Myocyte (in vitro differentiated cells): ENCODE measurements at regions not wholly inside any gene's neighbourhood (a gene's known extent, or its start where the extent isn't known, plus 50 kb on each side); places are given as distances from the start of the nearest gene placed in this dataset.
"Not testable (repeated sequence)": the region's sequence is repeated elsewhere in the genome, so short reads cannot be mapped to it uniquely, and the experiment has no call there.

Source experiments
- DNase-seq: peaks from one replicate; pipeline ENCODE4 v3.0.0-alpha.2; 2012; ENCODE audit warnings: low read depth

DNA sequence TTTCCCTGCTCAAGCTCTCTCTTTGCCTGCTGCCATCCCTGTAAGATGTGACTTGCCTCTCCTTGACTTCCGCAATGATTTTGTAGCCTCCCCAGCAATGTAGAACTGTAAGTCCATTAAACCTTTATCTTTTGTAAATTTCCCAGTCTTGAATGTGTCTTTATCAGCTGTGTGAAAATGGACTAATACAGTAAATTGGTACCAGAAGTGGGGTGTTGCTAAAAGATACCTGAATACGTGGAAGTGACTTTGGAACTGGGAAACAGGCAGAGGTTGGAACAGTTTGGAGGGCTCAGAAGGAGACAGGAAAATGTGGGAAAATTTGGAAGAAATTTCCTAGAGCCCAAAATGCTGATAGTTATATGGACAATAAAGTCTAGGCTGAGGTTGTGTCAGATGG is 184.6 kb upstream of the EEF2KMT start:
- DNase-seq, result not testable (repeated sequence)

DNA sequence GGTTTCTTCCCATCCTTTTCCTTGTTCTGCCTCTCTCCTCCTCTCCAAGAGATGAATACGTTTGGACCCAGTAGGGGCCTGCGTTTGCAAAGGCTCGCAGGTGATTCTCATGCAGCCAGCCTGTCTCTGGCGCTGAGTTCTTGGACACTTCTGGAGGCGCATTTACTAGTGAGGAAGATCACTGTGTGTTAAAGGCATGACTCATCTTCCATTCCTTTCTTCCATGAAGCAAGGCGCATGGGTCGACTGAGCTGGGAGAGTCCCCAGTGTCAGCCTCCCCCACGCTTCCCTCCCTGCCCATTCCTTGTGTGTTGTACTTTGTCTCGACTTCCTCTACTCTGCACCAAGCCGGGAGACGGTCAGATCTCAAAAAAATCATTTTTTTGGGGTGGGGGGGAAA is 159.9 kb upstream of the EEF2KMT start:
- no peak for DNase-seq

DNA sequence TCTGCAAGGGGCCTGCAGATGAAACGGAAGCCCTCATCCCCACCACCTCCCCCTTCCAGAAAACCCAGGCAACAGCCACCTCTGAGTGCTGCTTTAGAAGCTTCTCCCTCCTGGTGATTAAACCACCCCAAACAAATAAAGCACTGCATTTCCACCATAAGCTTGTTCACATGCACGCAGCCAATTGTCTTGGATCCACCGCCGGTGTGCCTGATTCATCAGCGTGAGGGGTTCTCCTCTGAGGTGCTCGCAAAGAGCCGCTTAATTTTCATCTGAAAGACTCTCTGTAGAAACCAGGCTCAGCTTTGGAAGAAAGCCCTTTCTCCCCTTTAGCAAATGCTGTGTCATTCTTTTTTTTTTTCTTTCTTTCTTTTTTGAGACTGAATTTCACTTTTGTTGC is 155.2 kb upstream of the EEF2KMT start:
- DNase-seq, result no peak

DNA sequence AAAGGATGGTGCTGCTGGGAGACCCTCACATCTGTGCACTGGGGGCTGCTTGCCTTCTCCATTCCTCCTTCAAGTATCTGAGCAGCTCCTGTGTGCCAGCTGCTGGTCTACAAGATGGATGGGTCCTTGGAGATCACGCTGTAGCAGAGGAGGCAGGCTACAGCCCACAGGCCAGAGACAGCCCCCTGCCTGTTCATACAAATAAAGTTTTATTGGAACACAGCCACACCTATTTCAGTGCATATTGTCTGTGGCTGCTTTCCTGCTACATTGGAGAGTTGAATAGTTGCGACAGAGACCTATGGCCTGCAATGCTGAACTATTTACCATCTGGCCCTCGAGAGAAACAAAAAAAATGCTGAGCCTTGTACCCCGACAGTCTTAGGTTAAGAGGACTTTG is 149.8 kb upstream of the EEF2KMT start:
- DNase-seq, result not testable (repeated sequence)

GRCh38 chr16:5240278-5240626 is 142.7 kb upstream of the EEF2KMT start:
- not testable (repeated sequence) for DNase-seq

GRCh38 chr16:5239472-5240277 is 142.1 kb upstream of the EEF2KMT start:
- DNase-seq, result not testable (repeated sequence)

GRCh38 chr16:5235119-5235518 is 137.5 kb upstream of the EEF2KMT start:
- no peak for DNase-seq

GRCh38 chr16:5234295-5235050 is 136.9 kb upstream of the EEF2KMT start:
- DNase-seq, result no peak

- no peak for DNase-seq
These were observed 133.7 kb upstream of the EEF2KMT start for GRCh38 chr16:5231246-5231759.

GRCh38 chr16:5228369-5228768 is 130.8 kb upstream of the EEF2KMT start:
- DNase-seq, result no peak

DNA sequence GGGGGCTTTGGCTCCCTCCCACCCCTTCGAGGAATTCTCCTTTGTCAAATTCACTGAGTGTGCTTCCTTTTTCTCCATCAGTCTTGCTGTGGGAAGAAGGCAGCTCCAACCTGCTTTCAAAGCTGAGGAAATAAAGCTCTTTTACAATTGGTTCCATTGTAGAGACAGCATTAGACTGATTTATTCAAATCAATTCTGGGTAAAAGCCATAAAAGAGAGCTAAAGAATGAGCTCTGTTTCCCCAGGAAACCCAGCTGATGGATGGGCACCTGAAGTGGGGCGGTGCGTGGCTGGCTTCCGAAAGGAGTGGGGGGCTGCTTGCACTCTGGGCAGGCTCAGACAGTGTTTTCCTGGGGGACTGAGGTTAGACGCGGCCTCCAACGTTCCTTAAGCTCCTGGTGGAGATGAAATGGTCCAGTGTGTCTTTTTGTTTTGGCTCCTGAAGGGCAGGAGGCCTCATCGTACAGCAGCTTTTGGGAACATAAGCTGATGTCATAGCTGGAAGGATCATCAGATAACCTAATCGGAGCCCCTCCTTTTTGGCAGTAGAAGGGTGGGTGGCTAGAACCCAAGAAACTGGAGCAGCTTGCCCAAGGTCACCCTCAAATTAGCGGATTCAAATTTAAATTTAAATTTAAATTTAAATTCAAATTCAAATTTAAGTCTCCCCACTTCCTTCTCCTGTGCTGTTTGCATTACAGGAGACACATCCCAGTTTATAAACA is 128.5 kb upstream of the EEF2KMT start:
- DNase-seq, result no peak

GRCh38 chr16:5222761-5223160 is 125.2 kb upstream of the EEF2KMT start:
- DNase-seq, result no peak

DNA sequence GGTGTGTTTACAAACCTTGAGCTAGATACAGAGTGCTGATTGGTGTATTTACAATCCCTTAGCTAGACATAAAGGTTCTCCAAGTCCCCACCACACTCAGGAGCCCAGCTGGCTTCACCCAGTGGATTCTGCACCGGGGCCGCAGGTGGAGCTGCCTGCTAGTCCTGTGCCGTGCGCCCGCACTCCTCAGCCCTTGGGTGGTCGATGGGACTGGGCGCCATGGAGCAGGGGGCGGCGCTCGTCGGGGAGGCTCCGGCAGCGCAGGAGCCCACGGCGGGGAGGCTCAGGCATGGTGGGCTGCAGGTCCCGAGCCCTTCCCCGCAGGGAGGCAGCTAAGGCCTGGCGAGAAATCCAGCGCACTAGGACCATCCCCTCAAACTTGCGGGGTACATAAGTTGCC is 124.2 kb upstream of the EEF2KMT start:
- DNase-seq, result not testable (repeated sequence)

DNA sequence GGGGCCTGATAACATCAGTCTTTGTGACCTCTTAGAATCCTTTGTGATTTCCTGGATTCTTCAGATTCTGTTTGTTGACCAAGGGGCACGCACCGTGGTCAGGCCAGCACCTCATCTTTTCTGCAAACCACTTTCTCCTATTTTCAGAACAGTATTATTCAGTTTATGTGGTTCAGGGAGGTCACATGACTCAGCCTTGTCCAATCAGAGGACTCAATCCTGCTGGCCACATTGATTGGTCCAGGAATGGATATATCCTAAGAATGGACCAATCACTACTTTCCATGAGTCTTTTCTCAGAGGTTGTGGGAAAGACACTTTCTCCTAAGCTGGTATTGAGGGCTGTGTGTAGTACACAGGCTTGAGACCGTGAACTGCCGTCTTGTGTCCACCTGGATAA is 123.1 kb upstream of the EEF2KMT start:
- no peak for DNase-seq

- no peak for DNase-seq
These were observed 119.0 kb upstream of the EEF2KMT start for GRCh38 chr16:5216441-5217080.

DNA sequence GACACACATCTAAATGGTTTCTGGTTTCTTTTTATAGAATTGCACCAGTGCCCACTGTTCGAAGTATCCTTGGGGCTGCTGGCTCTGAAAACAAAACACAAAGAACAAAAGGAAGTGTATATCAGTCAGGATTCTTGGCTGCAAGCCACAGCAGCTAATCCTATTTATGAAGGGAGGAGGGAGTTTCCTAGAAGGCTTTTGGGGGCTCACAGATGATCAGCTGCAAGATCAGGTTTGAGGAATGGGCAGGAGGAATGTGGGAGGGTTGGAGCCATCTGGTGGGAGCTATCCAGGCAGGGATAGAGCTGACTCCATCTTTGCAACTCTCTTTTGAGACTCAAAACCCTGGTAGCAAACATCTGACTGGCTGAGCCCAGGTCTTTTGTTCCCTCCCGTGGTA is 118.3 kb upstream of the EEF2KMT start:
- DNase-seq, result no peak

GRCh38 chr16:5214466-5214865 is 116.9 kb upstream of the EEF2KMT start:
- DNase-seq, result no peak

- not testable (repeated sequence) for DNase-seq
These were observed 114.9 kb upstream of the EEF2KMT start for GRCh38 chr16:5212501-5212900.

DNA sequence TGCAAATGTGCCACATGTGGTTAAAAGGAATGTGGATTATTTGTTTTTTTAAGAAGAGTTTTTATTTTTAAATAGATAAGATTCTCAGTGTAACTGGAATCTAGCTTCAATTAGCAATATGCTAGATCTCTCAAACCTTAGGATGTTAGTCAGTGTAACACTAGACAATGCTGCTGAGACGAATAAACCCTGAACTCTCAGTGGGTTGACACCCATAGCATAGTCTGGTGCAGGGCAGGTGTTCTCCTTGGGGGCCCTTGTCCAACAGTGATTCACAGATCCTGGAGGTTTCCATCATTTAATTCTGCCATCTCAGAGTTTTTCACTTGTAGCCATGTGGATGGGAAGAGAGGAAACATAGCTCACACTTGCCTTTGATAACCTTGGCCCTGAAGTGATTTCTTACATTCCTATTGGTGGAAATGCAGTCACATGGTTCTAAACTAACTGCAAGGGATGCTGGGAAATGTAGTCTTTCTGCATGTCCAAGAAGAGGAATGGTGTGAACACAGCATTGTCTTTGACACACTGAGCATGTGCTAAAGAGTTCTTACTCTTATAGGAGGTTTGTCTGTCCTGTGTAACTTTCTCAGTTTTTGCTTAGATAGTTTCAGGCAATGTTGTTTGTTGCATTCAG is 110.4 kb upstream of the EEF2KMT start:
- DNase-seq, result peak; percentile 2

GRCh38 chr16:5207001-5207523 is 109.5 kb upstream of the EEF2KMT start:
- DNase-seq, result no peak
